AG09319 (cell line): ENCODE measurements at regions not wholly inside any gene's neighbourhood (a gene's known extent, or its start where the extent isn't known, plus 50 kb on each side); places are given as distances from the start of the nearest gene placed in this dataset.

ENCODE experiments used
- DNase-seq: peaks from one replicate; pipeline ENCODE4 v3.0.0-alpha.2; 2010; ENCODE audit warnings: low read depth; ENCODE audit errors: extremely low read depth
- CTCF ChIP-seq: IDR thresholded peaks from 2 replicates; pipeline ENCODE4 v1.5.1; 2011; ENCODE audit warnings: low read depth, mild to moderate bottlenecking, inconsistent platforms, low read length, moderate library complexity

- no peak for DNase-seq
- TF ChIP-seq CTCF, result no peak
Observed at GRCh38 chrX:13208281-13208935, 111.4 kb downstream of the ATXN3L start.

- no peak for TF ChIP-seq CTCF
- no peak for DNase-seq
Observed at GRCh38 chrX:13203271-13203670, 116.6 kb downstream of the ATXN3L start.

GRCh38 chrX:13201605-13202219 lies 118.1 kb downstream of the ATXN3L start:
- TF ChIP-seq CTCF, result no peak
- DNase-seq, result no peak

DNA sequence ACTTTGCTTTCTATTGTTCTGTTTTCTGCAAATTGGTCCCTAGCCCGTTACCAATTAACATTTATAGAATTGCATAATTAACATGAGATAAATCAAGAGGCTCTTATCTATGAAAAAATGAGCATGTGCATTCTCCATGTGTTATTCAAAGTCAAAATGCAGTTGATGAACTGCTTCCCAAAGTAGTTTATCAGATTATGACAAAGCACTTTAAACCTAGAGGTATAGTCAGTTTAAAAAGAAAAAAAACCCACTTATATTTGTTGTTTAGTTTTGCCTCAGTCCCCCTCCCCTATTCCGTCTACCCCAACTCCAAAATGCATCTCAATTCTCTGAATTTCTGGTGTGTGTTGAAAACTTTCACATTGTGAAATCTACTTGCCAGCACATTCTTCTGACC lies 119.5 kb downstream of the ATXN3L start:
- no peak for DNase-seq
- TF ChIP-seq CTCF, result no peak

- DNase-seq, result no peak
- no peak for TF ChIP-seq CTCF
Observed at GRCh38 chrX:13198762-13199064, 121.1 kb downstream of the ATXN3L start.

DNA sequence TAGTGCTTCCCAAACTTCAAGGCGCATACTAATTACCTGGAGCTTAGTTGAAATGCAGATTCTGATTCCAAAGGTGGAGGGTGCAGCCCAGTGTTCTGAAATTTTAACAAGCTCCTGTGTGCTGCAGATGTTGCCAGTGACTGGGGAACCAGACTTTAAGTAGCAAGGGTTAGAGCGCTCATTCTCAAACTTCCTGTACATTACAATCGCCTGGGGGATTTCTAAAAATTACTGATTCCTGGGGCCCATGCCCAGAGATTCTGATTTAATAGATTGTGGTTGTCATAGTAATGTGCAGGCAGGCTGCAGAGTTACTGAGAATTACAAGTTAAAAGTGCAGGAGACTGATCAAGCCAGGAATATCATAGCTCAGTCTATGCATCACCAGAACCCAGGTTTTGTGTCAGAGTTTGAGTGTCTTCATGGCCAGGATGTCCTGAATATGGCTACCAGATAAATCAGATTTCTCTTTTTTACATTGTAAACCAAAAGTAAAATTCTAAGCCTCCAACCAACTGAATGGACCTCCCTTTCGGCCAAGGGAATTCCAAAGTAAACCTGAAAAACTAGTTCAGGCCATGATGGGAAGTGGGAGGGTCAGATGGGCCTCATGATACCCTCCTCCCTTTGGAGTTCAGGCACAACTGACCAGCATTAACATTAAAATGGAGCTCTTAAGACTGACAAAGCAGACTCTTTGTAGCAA lies 121.6 kb downstream of the ATXN3L start:
- no peak for TF ChIP-seq CTCF
- no peak for DNase-seq

GRCh38 chrX:13196782-13197181 lies 123.1 kb downstream of the ATXN3L start:
- DNase-seq, result no peak
- no peak for TF ChIP-seq CTCF
